ENCODE measurements at regions not wholly inside any gene's neighbourhood (a gene's known extent, or its start where the extent isn't known, plus 50 kb on each side); places are given as distances from the start of the nearest gene placed in this dataset.

DNA sequence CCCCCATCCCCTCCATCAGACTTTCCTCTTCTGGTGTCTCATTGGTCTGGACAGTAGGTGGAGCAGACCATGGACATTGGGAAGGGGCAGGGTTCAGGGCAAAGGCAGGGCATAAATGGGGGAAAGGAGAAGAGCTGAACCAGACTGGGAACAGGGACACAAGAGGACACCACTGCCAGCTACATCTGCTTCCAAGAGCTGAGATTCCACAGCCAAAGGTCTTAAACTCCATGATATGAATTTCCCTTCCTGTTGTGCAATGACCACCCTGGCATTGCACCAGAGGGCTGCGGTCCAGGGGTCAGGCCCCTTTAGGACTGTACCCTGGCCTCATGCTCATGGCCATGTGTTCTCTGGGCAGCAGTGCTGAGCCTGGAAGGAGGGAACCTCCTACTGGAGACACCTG is 137.9 kb downstream of the MAFB start:
- TF ChIP-seq, protein P1, sequence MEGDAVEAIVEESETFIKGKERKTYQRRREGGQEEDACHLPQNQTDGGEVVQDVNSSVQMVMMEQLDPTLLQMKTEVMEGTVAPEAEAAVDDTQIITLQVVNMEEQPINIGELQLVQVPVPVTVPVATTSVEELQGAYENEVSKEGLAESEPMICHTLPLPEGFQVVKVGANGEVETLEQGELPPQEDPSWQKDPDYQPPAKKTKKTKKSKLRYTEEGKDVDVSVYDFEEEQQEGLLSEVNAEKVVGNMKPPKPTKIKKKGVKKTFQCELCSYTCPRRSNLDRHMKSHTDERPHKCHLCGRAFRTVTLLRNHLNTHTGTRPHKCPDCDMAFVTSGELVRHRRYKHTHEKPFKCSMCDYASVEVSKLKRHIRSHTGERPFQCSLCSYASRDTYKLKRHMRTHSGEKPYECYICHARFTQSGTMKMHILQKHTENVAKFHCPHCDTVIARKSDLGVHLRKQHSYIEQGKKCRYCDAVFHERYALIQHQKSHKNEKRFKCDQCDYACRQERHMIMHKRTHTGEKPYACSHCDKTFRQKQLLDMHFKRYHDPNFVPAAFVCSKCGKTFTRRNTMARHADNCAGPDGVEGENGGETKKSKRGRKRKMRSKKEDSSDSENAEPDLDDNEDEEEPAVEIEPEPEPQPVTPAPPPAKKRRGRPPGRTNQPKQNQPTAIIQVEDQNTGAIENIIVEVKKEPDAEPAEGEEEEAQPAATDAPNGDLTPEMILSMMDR (conservative IDR thresholded peaks at IDR 0.05; ENCODE audit: low read length), result no peak
- no peak for TF ChIP-seq EZH2phosphoT487 (IDR thresholded peaks at IDR 0.05; ENCODE audit: borderline replicate concordance)
